Activated CD4-positive, alpha-beta T cell treated with anti-CD3 and anti-CD28 coated beads, Interleukin-2, amount 50 U/mL, for 16 hours (primary cell): ENCODE measurements at regions not wholly inside any gene's neighbourhood (a gene's known extent, or its start where the extent isn't known, plus 50 kb on each side); places are given as distances from the start of the nearest gene placed in this dataset.
"Not testable (repeated sequence)": the region's sequence is repeated elsewhere in the genome, so short reads cannot be mapped to it uniquely, and the experiment has no call there.

Source experiments
- DNase-seq: peaks from one replicate; pipeline ENCODE4 v3.0.0-alpha.2; 2020

- no peak for DNase-seq
Observed at GRCh38 chr19:27744926-27745768, 1467.8 kb downstream of the UQCRFS1 start.

GRCh38 chr19:27742041-27742440 is 1470.9 kb downstream of the UQCRFS1 start:
- no peak for DNase-seq

- no peak for DNase-seq
Observed at GRCh38 chr19:27741236-27741635, 1471.7 kb downstream of the UQCRFS1 start.

- DNase-seq = no peak
Observed at GRCh38 chr19:27740396-27740795, 1472.6 kb downstream of the UQCRFS1 start.

DNA sequence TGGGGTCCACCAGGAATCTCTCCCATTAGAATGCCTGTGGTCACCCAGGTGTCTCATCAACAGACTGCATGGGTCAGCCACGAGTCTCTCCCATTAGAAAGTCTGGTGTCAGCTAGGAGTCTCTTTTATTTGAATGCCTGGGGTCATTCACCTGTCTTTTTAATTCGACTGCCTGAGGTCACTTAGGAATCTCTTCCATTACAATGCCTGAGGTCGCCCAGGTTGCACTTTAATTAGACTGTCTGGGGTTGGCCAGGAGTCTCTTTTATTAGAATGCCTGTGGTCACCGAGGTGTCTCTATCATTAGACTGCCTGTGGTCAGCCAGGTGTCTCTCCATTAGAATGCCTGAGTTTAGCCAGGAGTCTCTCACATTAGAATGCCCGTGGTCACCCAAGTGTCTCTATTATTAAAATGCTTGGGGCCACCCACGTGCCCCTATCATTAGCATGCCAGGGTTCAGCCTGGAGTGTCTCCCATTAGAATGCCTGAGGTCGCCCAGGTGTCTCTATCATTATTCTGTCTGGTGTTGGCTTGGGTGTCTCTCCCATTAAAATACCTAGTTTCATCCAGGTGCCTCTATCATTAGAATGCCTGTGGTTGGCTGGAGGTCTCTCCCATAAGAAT is 1474.3 kb downstream of the UQCRFS1 start:
- no peak for DNase-seq

- no peak for DNase-seq
Observed at GRCh38 chr19:27736225-27736624, 1476.7 kb downstream of the UQCRFS1 start.

DNA sequence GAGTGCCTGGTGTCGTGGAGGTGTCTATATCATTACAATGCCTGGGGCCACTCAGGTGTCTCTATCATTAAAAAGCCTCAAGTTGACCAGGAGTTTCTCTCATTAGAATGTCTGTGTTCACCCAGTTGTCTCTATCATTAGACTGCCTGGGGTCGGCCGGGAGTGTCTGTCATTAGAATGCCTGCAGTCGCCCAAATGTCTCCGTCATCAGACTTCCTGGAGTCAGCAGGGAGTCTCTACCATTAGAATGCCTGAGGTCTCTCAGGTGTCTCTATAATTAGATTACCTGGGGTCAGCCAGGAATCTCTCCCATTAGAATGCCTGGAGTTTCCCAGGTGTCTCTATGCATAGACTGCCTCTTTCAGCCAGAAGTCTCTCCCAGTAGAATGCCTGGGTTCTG is 1477.6 kb downstream of the UQCRFS1 start:
- no peak for DNase-seq

- no peak for DNase-seq
Observed at GRCh38 chr19:27734496-27735220, 1478.3 kb downstream of the UQCRFS1 start.

DNA sequence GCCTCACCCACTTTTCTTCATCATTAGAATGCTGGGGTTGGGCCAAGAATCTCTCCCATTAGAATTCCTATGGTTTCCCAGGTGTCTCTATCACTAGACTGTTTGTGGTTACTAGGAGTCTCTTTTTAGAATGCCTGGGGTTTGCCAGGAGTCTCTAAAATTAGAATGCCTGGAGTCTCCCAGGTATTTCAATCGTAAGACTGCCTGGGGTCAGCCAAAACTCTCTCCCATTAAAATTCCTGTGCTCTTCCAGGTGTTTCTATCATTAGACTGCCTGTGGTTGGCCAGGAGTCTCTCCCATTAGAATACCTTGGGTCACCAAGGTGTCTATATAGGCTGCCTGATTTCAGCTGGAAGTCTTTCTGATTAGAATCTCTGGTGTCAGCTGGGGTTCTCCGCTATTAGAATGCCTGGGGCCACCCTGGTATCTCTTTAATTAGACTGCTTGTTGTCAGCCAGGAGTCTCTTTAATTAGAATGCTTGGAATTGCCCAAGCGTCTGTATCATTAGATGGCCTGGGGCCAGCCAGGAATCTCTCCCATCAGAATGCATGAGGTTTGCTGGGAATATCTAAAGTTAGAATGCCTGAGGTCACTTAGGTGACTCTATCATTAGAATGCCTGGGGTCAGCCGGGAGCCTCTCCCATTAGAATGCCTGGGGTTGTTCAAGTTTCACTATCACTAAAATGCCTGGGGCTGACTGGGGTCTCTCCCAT is 1479.2 kb downstream of the UQCRFS1 start:
- DNase-seq = no peak

GRCh38 chr19:27729332-27729731 is 1483.6 kb downstream of the UQCRFS1 start:
- DNase-seq = no peak

- no peak for DNase-seq
Observed at GRCh38 chr19:27722625-27723024, 1490.3 kb downstream of the UQCRFS1 start.

- no peak for DNase-seq
Observed at GRCh38 chr19:27720155-27720554, 1492.8 kb downstream of the UQCRFS1 start.

- no peak for DNase-seq
Observed at GRCh38 chr19:27719034-27719433, 1493.9 kb downstream of the UQCRFS1 start.

DNA sequence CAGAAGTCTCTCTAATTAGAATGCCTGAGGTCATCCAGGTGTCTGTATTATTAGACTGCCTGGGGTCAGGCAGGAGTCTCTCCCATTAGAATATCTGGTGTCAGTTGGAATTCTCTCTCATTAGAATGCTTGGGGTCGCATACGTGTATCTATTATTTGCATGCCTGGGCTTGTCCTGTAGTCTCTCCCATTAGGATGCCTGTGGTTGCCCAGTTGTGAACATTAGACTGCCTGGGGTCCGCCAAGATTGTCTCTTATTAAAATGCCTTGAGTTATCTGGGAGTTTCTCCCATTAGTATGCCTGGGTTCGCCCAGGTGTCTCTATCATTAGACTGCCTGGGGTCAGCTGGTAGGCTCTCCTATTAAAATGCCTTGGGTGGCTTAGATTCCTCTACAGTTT is 1494.7 kb downstream of the UQCRFS1 start:
- no peak for DNase-seq

GRCh38 chr19:27717825-27718224 is 1495.1 kb downstream of the UQCRFS1 start:
- DNase-seq = no peak

DNA sequence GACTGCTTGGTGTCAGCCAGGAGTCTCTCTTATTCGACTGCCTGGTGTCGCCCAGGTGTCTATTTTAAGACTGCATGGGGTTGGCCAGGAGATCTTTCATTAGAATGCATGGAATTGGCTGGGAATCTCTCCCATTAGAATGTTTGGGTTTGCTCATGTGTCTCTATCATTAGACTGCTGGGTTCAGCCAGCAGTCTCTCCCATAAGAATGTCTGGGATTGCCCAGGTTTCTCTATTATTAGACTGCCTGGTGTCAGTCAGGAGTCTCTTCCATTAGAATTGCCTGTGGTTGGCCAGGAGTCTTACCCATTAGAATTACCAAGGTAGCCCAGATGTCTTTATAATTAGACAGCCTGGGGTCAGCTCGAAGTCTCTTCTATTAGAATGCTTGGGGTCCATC is 1496.0 kb downstream of the UQCRFS1 start:
- DNase-seq = no peak

- DNase-seq = no peak
Observed at GRCh38 chr19:27714857-27715256, 1498.1 kb downstream of the UQCRFS1 start.

GRCh38 chr19:27709496-27709895 is 1503.5 kb downstream of the UQCRFS1 start:
- DNase-seq = no peak

- not testable (repeated sequence) for DNase-seq
Observed at GRCh38 chr19:27708986-27709385, 1504.0 kb downstream of the UQCRFS1 start.

GRCh38 chr19:27707026-27707425 is 1505.9 kb downstream of the UQCRFS1 start:
- DNase-seq = not testable (repeated sequence)

GRCh38 chr19:27705896-27706295 is 1507.1 kb downstream of the UQCRFS1 start:
- DNase-seq = no peak

GRCh38 chr19:27694361-27695055 is 1518.4 kb downstream of the UQCRFS1 start:
- DNase-seq = no peak
